ENCODE measurements at regions not wholly inside any gene's neighbourhood (a gene's known extent, or its start where the extent isn't known, plus 50 kb on each side); places are given as distances from the start of the nearest gene placed in this dataset.

GRCh38 chr6:80467408-80467807 lies 360.9 kb downstream of the BCKDHB start:
- Histone ChIP-seq H3K4me1 (ENCODE audit: control insufficient read depth in 4 of 4, insufficient read depth in 4 of 4, low read length in 3 of 4) (peaks cover 5 to 11% (median 8%) of the 10 kb centered on the region in 4 donors), H3K36me3 (ENCODE audit: control insufficient read depth in 4 of 4, insufficient read depth in 3 of 4, low read depth in 1 of 4, low read length in 3 of 4) (no peaks in the 10 kb centered on the region), H3K4me3 (ENCODE audit: low read depth in 1 of 3, low read length in 3 of 3) (no peak overlapping the region), H3K9ac (ENCODE audit: low read depth in 1 of 2, low read length in 2 of 2) (no peak overlapping the region), H3K9me3 (ENCODE audit: control insufficient read depth in 4 of 4, low read length in 3 of 4) (no peaks in the 10 kb centered on the region), H3K27ac (ENCODE audit: low read depth in 1 of 2, low read length in 2 of 2) (no peak overlapping the region), H3K27me3 (ENCODE audit: control insufficient read depth in 4 of 4, insufficient read depth in 4 of 4, low read length in 3 of 4) (no peaks in the 10 kb centered on the region)
- 84% methylated on average over 2 of the region's 2 CpGs for WGBS
- TF ChIP-seq HNF4G (IDR thresholded peaks at IDR 0.05): no peak
- TF ChIP-seq RXRA (IDR thresholded peaks at IDR 0.05): no peak
- TF ChIP-seq ATF3 (IDR thresholded peaks at IDR 0.05): no peak
- no peak for TF ChIP-seq NR2F2 (IDR thresholded peaks at IDR 0.05)
- TF ChIP-seq RAD21 (IDR thresholded peaks at IDR 0.05): no peak
- TF ChIP-seq CTCF (IDR thresholded peaks at IDR 0.05; ENCODE audit: low read depth, low read length, missing input control): no peak
- TF ChIP-seq FOXA1 (IDR thresholded peaks at IDR 0.05): no peak
- no peak for TF ChIP-seq TAF1 (conservative IDR thresholded peaks at IDR 0.05)
- TF ChIP-seq FOXA2 (IDR thresholded peaks at IDR 0.05): no peak
- TF ChIP-seq SP1 (IDR thresholded peaks at IDR 0.05): no peak
- no peak for DNase-seq (ENCODE audit: low spot score)

DNA sequence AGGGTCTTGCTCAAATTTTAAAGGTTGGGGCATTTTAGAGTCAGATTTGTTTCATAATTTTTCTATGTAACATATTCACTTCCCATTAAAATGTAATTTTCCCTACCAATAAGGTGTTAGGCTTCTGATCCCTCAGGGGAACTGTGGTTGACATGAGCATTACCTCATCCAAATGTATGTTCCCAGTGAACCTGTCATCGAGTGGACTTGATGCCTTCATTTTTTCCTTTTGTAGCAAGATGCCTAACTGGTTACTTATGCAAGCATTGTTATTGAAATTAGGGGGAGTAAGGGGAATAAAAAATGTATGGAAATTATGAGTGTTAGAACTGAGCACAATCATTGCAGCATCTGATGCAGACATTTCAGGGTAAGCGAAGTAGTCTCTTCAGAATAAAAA lies 360.5 kb downstream of the BCKDHB start:
- no peak overlapping the region for H3K27ac ChIP-seq (ENCODE audit: low read depth in 1 of 2, low read length in 2 of 2)
- TF ChIP-seq NR2F2 (IDR thresholded peaks at IDR 0.05): no peak
- TF ChIP-seq RAD21 (IDR thresholded peaks at IDR 0.05): no peak
- TF ChIP-seq EGR1 (IDR thresholded peaks at IDR 0.05; ENCODE audit: low read depth in 2 of 2): no peak
- TF ChIP-seq FOXA2 (IDR thresholded peaks at IDR 0.05): no peak
- TF ChIP-seq, protein P1, sequence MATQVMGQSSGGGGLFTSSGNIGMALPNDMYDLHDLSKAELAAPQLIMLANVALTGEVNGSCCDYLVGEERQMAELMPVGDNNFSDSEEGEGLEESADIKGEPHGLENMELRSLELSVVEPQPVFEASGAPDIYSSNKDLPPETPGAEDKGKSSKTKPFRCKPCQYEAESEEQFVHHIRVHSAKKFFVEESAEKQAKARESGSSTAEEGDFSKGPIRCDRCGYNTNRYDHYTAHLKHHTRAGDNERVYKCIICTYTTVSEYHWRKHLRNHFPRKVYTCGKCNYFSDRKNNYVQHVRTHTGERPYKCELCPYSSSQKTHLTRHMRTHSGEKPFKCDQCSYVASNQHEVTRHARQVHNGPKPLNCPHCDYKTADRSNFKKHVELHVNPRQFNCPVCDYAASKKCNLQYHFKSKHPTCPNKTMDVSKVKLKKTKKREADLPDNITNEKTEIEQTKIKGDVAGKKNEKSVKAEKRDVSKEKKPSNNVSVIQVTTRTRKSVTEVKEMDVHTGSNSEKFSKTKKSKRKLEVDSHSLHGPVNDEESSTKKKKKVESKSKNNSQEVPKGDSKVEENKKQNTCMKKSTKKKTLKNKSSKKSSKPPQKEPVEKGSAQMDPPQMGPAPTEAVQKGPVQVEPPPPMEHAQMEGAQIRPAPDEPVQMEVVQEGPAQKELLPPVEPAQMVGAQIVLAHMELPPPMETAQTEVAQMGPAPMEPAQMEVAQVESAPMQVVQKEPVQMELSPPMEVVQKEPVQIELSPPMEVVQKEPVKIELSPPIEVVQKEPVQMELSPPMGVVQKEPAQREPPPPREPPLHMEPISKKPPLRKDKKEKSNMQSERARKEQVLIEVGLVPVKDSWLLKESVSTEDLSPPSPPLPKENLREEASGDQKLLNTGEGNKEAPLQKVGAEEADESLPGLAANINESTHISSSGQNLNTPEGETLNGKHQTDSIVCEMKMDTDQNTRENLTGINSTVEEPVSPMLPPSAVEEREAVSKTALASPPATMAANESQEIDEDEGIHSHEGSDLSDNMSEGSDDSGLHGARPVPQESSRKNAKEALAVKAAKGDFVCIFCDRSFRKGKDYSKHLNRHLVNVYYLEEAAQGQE (IDR thresholded peaks at IDR 0.05): no peak
- TF ChIP-seq, protein P2, sequence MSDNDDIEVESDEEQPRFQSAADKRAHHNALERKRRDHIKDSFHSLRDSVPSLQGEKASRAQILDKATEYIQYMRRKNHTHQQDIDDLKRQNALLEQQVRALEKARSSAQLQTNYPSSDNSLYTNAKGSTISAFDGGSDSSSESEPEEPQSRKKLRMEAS (IDR thresholded peaks at IDR 0.05): no peak
- TF ChIP-seq GABPA (IDR thresholded peaks at IDR 0.05 in 1 of 2, conservative IDR thresholded peaks at IDR 0.05 in 1 of 2): no peak
- H3K4me1 ChIP-seq (ENCODE audit: control insufficient read depth in 4 of 4, insufficient read depth in 4 of 4, low read length in 3 of 4): peaks cover 5 to 11% (median 8%) of the 10 kb centered on the region in 4 donors
- over 99% methylated on average over 2 of the region's 2 CpGs for WGBS
- no peaks in the 10 kb centered on the region for H3K9me3 ChIP-seq (ENCODE audit: control insufficient read depth in 4 of 4, low read length in 3 of 4)
- no peak overlapping the region for H3K4me3 ChIP-seq (ENCODE audit: low read depth in 1 of 3, low read length in 3 of 3)
- no peak overlapping the region for H3K9ac ChIP-seq (ENCODE audit: low read depth in 1 of 2, low read length in 2 of 2)
- no peaks in the 10 kb centered on the region for H3K27me3 ChIP-seq (ENCODE audit: control insufficient read depth in 4 of 4, insufficient read depth in 4 of 4, low read length in 3 of 4)
- H3K36me3 ChIP-seq (ENCODE audit: control insufficient read depth in 4 of 4, insufficient read depth in 3 of 4, low read depth in 1 of 4, low read length in 3 of 4): no peaks in the 10 kb centered on the region
- DNase-seq (ENCODE audit: low spot score): no peak
